ENCODE measurements at regions not wholly inside any gene's neighbourhood (a gene's known extent, or its start where the extent isn't known, plus 50 kb on each side); places are given as distances from the start of the nearest gene placed in this dataset.

GRCh38 chrX:51406688-51407519 lies 74.3 kb downstream of the NUDT10 start:
- no peak overlapping the region for H3K4me3 ChIP-seq (ENCODE audit: low read depth, low read length)
- no peak for TF ChIP-seq CTCF (IDR thresholded peaks at IDR 0.05; ENCODE audit: insufficient read depth, low read length)
- no peak for DNase-seq (ENCODE audit: low read depth)

- no peak for DNase-seq (ENCODE audit: low read depth)
- H3K4me3 ChIP-seq (ENCODE audit: low read depth, low read length): no peak overlapping the region
- no peak for TF ChIP-seq CTCF (IDR thresholded peaks at IDR 0.05; ENCODE audit: insufficient read depth, low read length)
Measured at GRCh38 chrX:51404445-51404844, 71.8 kb downstream of the NUDT10 start.

GRCh38 chrX:51395810-51396728 lies 63.4 kb downstream of the NUDT10 start:
- no peak for TF ChIP-seq CTCF (IDR thresholded peaks at IDR 0.05; ENCODE audit: insufficient read depth, low read length)
- no peak for DNase-seq (ENCODE audit: low read depth)
- H3K4me3 ChIP-seq (ENCODE audit: low read depth, low read length): peak overlapping the region; percentile 19

- DNase-seq (ENCODE audit: low read depth): no peak
- no peak for TF ChIP-seq CTCF (IDR thresholded peaks at IDR 0.05; ENCODE audit: insufficient read depth, low read length)
- H3K4me3 ChIP-seq (ENCODE audit: low read depth, low read length): no peak overlapping the region
Measured at GRCh38 chrX:51395480-51395809, 62.8 kb downstream of the NUDT10 start.

Data from fibroblast of the aortic adventitia (primary cell).